ENCODE measurements at regions not wholly inside any gene's neighbourhood (a gene's known extent, or its start where the extent isn't known, plus 50 kb on each side); places are given as distances from the start of the nearest gene placed in this dataset.
"Not testable (repeated sequence)": the region's sequence is repeated elsewhere in the genome, so short reads cannot be mapped to it uniquely, and the experiment has no call there.

- ATAC-seq: no peak
- Mint-ChIP-seq H3K27ac (no peak overlapping the region), H3K4me1 (no peaks in the 10 kb centered on the region), H3K27me3 (no peaks in the 10 kb centered on the region), H3K9me3 (peaks cover 0 to 4% of the 10 kb centered on the region in 2 donors), H3K4me3 (no peak overlapping the region)
- no peak for DNase-seq
Observed at GRCh38 chr11:121983901-121984300, 132.1 kb downstream of the BLID start.

- H3K27me3 Mint-ChIP-seq: peaks cover 32% of the 10 kb centered on the region
- not testable (repeated sequence) for H3K4me3 Mint-ChIP-seq, ATAC-seq, DNase-seq, H3K27ac Mint-ChIP-seq, H3K4me1 Mint-ChIP-seq
- peaks cover 0 to 12% of the 10 kb centered on the region in 2 donors for H3K9me3 Mint-ChIP-seq
Observed at GRCh38 chr11:121977914-121978313, 138.1 kb downstream of the BLID start.

GRCh38 chr11:121968638-121969037, 147.4 kb downstream of the BLID start:
- H3K9me3 Mint-ChIP-seq: peaks cover 0 to 10% of the 10 kb centered on the region in 2 donors
- DNase-seq (no peak), ATAC-seq (no peak)
- H3K4me3 Mint-ChIP-seq: no peak overlapping the region
- peaks cover 20% of the 10 kb centered on the region for H3K27me3 Mint-ChIP-seq
- H3K27ac Mint-ChIP-seq: no peak overlapping the region
- no peaks in the 10 kb centered on the region for H3K4me1 Mint-ChIP-seq

- no peak for DNase-seq
- ATAC-seq: no peak
- Mint-ChIP-seq H3K4me1 (no peaks in the 10 kb centered on the region), H3K27ac (no peak overlapping the region), H3K4me3 (no peak overlapping the region), H3K27me3 (peaks cover 8% of the 10 kb centered on the region), H3K9me3 (no peaks in the 10 kb centered on the region)
Observed at GRCh38 chr11:121967131-121967704, 148.8 kb downstream of the BLID start.

GRCh38 chr11:121965330-121965729, 150.7 kb downstream of the BLID start:
- no peak for ATAC-seq
- Mint-ChIP-seq H3K9me3 (no peaks in the 10 kb centered on the region), H3K27ac (no peak overlapping the region), H3K4me1 (no peaks in the 10 kb centered on the region), H3K4me3 (no peak overlapping the region), H3K27me3 (no peaks in the 10 kb centered on the region)
- no peak for DNase-seq

- H3K9me3 Mint-ChIP-seq: no peaks in the 10 kb centered on the region
- ATAC-seq (no peak), DNase-seq (no peak)
- no peaks in the 10 kb centered on the region for H3K27me3 Mint-ChIP-seq
- no peak overlapping the region for H3K4me3 Mint-ChIP-seq
- no peak overlapping the region for H3K27ac Mint-ChIP-seq
- no peaks in the 10 kb centered on the region for H3K4me1 Mint-ChIP-seq
Observed at GRCh38 chr11:121964591-121964990, 151.4 kb downstream of the BLID start.

GRCh38 chr11:121963846-121964245, 152.2 kb downstream of the BLID start:
- H3K4me1 Mint-ChIP-seq, H3K4me3 Mint-ChIP-seq, ATAC-seq, H3K27me3 Mint-ChIP-seq, DNase-seq, H3K9me3 Mint-ChIP-seq, H3K27ac Mint-ChIP-seq: not testable (repeated sequence)

GRCh38 chr11:121961321-121961801, 154.7 kb downstream of the BLID start:
- ATAC-seq: no peak
- Mint-ChIP-seq H3K9me3 (no peaks in the 10 kb centered on the region), H3K4me1 (no peaks in the 10 kb centered on the region), H3K4me3 (no peak overlapping the region), H3K27me3 (no peaks in the 10 kb centered on the region), H3K27ac (no peak overlapping the region)
- DNase-seq: no peak

GRCh38 chr11:121958971-121959325, 157.1 kb downstream of the BLID start:
- no peak for DNase-seq
- Mint-ChIP-seq H3K4me1 (no peaks in the 10 kb centered on the region), H3K9me3 (no peaks in the 10 kb centered on the region), H3K27ac (no peak overlapping the region), H3K27me3 (no peaks in the 10 kb centered on the region), H3K4me3 (no peak overlapping the region)
- ATAC-seq: no peak

GRCh38 chr11:121958323-121958970, 157.6 kb downstream of the BLID start:
- Mint-ChIP-seq H3K9me3 (no peaks in the 10 kb centered on the region), H3K4me1 (no peaks in the 10 kb centered on the region), H3K4me3 (no peak overlapping the region), H3K27me3 (no peaks in the 10 kb centered on the region), H3K27ac (no peak overlapping the region)
- DNase-seq (no peak), ATAC-seq (no peak)

GRCh38 chr11:121953122-121953521, 162.9 kb downstream of the BLID start:
- H3K9me3 Mint-ChIP-seq: no peaks in the 10 kb centered on the region
- H3K4me1 Mint-ChIP-seq: no peaks in the 10 kb centered on the region
- no peak overlapping the region for H3K4me3 Mint-ChIP-seq

GRCh38 chr11:121950160-121950559, 165.9 kb downstream of the BLID start:
- no peaks in the 10 kb centered on the region for H3K4me1 Mint-ChIP-seq
- H3K9me3 Mint-ChIP-seq: no peaks in the 10 kb centered on the region
- no peak for DNase-seq
- H3K27me3 Mint-ChIP-seq: peaks cover 8% of the 10 kb centered on the region
- ATAC-seq: no peak
- H3K27ac Mint-ChIP-seq: no peak overlapping the region
- no peak overlapping the region for H3K4me3 Mint-ChIP-seq

More at GRCh38 chr11:121953122-121953521, 162.9 kb downstream of the BLID start:
- DNase-seq (no peak), ATAC-seq (no peak)
- peaks cover 8% of the 10 kb centered on the region for H3K27me3 Mint-ChIP-seq
- no peak overlapping the region for H3K27ac Mint-ChIP-seq

- Mint-ChIP-seq H3K27me3 (no peaks in the 10 kb centered on the region), H3K27ac (no peak overlapping the region), H3K4me3 (no peak overlapping the region), H3K9me3 (no peaks in the 10 kb centered on the region), H3K4me1 (no peaks in the 10 kb centered on the region)
- ATAC-seq (no peak), DNase-seq (no peak)
Observed at GRCh38 chr11:121946514-121946913, 169.5 kb downstream of the BLID start.

- H3K4me1 Mint-ChIP-seq: no peaks in the 10 kb centered on the region
- no peak overlapping the region for H3K27ac Mint-ChIP-seq
- no peaks in the 10 kb centered on the region for H3K9me3 Mint-ChIP-seq
- ATAC-seq (no peak), DNase-seq (no peak)
- no peaks in the 10 kb centered on the region for H3K27me3 Mint-ChIP-seq
- H3K4me3 Mint-ChIP-seq: no peak overlapping the region
Observed at GRCh38 chr11:121944556-121945230, 171.3 kb downstream of the BLID start.

GRCh38 chr11:121938076-121938475, 177.9 kb downstream of the BLID start:
- ATAC-seq: no peak
- Mint-ChIP-seq H3K4me1 (no peaks in the 10 kb centered on the region), H3K27ac (no peak overlapping the region), H3K27me3 (peaks cover 9% of the 10 kb centered on the region), H3K4me3 (no peak overlapping the region), H3K9me3 (no peaks in the 10 kb centered on the region)
- DNase-seq: no peak

- peaks cover 20% of the 10 kb centered on the region for H3K27me3 Mint-ChIP-seq
- H3K4me3 Mint-ChIP-seq: no peak overlapping the region
- DNase-seq: no peak
- no peak for ATAC-seq
- no peaks in the 10 kb centered on the region for H3K9me3 Mint-ChIP-seq
- no peaks in the 10 kb centered on the region for H3K4me1 Mint-ChIP-seq
- no peak overlapping the region for H3K27ac Mint-ChIP-seq
Observed at GRCh38 chr11:121936781-121937447, 179.1 kb downstream of the BLID start.
